RWPE2 (cell line): ENCODE measurements at regions not wholly inside any gene's neighbourhood (a gene's known extent, or its start where the extent isn't known, plus 50 kb on each side); places are given as distances from the start of the nearest gene placed in this dataset.
"Not testable (repeated sequence)": the region's sequence is repeated elsewhere in the genome, so short reads cannot be mapped to it uniquely, and the experiment has no call there.

ENCODE experiments used
- ATAC-seq: fragments of 200-7000 bp; cut with Tn5 transposase; 3 replicates; pipeline ENCODE4 v1.9.1; 2021; ENCODE audit warnings: low read depth
- DNase-seq: peaks from one replicate; pipeline ENCODE4 v3.0.0-alpha.2; 2020; ENCODE audit warnings: low spot score
- H3K27ac ChIP-seq: fragments of 450-650 bp; 2 replicates; pipeline ENCODE4 v1.5.1; 2017; ENCODE audit warnings: mild to moderate bottlenecking; ENCODE audit not compliant: poor library complexity, severe bottlenecking
- H3K27me3 ChIP-seq: fragments of 250-450 bp; sonication (Bioruptor Pico); 2 replicates; pipeline ENCODE4 v1.5.1; 2021; ENCODE audit warnings: mild to moderate bottlenecking, moderate library complexity; ENCODE audit not compliant: insufficient read depth, poor library complexity, severe bottlenecking
- H3K36me3 ChIP-seq: fragments of 250-450 bp; sonication (Bioruptor Pico); 2 replicates; pipeline ENCODE4 v1.5.1; 2020; ENCODE audit warnings: low read depth, mild to moderate bottlenecking, moderate library complexity
- H3K4me1 ChIP-seq: fragments of 250-450 bp; sonication (Bioruptor Pico); 2 replicates; pipeline ENCODE4 v1.5.1; 2021; ENCODE audit warnings: mild to moderate bottlenecking, moderate library complexity; ENCODE audit not compliant: insufficient read depth, poor library complexity, severe bottlenecking
- H3K4me3 ChIP-seq: fragments of 250-450 bp; sonication (Bioruptor Pico); 2 replicates; pipeline ENCODE4 v1.5.1; 2021; ENCODE audit warnings: mild to moderate bottlenecking, moderate library complexity; ENCODE audit not compliant: severe bottlenecking
- H3K9me3 ChIP-seq: fragments of 250-450 bp; sonication (Bioruptor Pico); 2 replicates; pipeline ENCODE4 v1.5.1; 2021; ENCODE audit warnings: mild to moderate bottlenecking, moderate library complexity; ENCODE audit not compliant: severe bottlenecking
- TF ChIP-seq, protein P1 (sequence below): fragments of 450-650 bp; IDR thresholded peaks from one replicate; pipeline ENCODE4 v1.5.1; 2017; ENCODE audit warnings: mild to moderate bottlenecking, moderate library complexity; ENCODE audit not compliant: poor library complexity, severe bottlenecking

DNA sequence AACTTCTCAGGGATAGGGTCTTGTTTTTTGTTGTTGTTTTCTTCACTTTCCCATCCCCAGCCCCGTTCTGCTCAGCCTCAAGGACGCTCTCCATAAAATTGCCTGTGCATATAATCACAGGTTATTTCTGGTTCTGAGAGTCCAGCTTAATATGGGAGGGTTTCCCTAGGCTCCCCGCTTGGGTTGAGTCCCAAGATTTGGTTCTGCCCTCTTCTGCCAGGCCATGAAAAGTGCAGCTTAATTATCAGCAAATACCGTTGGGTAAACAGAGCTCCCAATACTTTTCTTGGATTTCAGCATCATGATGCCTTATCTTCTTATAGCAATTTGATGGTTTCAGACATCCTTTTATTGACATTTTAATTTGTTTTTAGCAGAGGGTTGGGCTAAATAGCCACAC, 75.6 kb downstream of the GRIN2B start:
- DNase-seq (no peak), ATAC-seq (no peak)
- TF ChIP-seq, protein P1, sequence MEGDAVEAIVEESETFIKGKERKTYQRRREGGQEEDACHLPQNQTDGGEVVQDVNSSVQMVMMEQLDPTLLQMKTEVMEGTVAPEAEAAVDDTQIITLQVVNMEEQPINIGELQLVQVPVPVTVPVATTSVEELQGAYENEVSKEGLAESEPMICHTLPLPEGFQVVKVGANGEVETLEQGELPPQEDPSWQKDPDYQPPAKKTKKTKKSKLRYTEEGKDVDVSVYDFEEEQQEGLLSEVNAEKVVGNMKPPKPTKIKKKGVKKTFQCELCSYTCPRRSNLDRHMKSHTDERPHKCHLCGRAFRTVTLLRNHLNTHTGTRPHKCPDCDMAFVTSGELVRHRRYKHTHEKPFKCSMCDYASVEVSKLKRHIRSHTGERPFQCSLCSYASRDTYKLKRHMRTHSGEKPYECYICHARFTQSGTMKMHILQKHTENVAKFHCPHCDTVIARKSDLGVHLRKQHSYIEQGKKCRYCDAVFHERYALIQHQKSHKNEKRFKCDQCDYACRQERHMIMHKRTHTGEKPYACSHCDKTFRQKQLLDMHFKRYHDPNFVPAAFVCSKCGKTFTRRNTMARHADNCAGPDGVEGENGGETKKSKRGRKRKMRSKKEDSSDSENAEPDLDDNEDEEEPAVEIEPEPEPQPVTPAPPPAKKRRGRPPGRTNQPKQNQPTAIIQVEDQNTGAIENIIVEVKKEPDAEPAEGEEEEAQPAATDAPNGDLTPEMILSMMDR: no peak
- no peaks in the 10 kb centered on the region for H3K9me3 ChIP-seq
- no peak overlapping the region for H3K4me3 ChIP-seq
- no peaks in the 10 kb centered on the region for H3K36me3 ChIP-seq
- no peaks in the 10 kb centered on the region for H3K4me1 ChIP-seq
- H3K27me3 ChIP-seq: no peaks in the 10 kb centered on the region
- no peak overlapping the region for H3K27ac ChIP-seq

DNA sequence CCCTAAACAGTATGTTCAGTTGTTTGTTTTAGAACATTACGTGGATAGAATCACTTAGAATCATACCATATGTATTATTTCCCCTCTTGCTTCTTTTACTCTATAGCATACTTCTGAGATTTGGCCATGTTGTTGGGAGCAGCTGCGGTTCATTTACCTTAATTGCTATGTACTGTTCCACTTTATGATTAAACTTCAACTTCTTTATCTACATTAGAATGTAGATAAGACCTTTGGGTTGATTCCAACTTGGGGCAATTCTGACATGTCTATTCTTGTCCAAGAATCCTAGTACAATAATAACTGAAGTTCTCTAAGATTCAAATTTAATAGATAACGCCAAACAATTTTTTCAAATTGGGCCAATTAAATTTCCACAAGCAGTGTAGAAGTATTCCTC, 80.7 kb downstream of the GRIN2B start:
- H3K9me3 ChIP-seq: no peaks in the 10 kb centered on the region
- no peak for ATAC-seq
- TF ChIP-seq, protein P1: no peak

DNA sequence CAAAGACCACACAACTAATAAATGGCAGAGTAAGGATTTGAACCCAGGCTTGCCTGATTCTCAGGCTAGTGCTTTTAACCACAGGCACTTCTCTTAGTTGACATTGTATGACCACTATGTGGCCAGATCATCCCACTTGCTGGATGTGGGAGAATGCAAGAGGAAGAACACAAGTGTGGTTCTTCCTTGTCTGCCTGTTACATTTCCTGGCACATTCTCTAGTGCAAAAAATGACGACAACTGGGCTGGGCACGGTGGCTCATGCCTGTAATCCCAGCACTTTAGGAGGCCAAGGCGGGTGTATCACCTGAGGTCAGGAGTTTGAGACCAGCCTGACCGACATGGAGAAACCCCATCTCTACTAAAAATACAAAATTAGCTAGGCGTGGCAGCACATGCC, 83.0 kb downstream of the GRIN2B start:
- not testable (repeated sequence) for H3K36me3 ChIP-seq, H3K27me3 ChIP-seq, H3K27ac ChIP-seq, ATAC-seq, H3K4me1 ChIP-seq, H3K9me3 ChIP-seq, DNase-seq, H3K4me3 ChIP-seq

More for the DNA sequence above, 80.7 kb downstream of the GRIN2B start:
- Histone ChIP-seq H3K4me1 (no peaks in the 10 kb centered on the region), H3K4me3 (no peak overlapping the region), H3K27me3 (no peaks in the 10 kb centered on the region), H3K27ac (no peak overlapping the region), H3K36me3 (no peaks in the 10 kb centered on the region)
- no peak for DNase-seq

DNA sequence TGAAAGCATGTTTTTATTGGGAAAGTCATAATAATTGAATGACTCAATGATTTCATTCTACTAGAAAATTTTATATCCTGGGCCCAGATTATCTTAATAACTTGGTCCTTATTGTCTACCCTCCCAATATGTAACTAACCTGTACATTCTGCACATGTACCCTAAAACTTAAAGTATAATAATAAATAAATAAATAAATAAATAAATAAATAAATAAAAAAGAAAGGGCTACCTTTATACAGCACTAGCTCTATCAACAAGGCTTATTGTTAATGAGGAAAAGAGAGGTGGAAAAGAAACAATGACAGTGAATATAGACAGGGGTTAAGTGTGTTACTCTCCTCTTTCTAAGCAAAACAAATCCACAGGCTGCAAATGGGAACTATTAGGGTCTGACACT, 83.6 kb downstream of the GRIN2B start:
- Histone ChIP-seq H3K36me3 (no peaks in the 10 kb centered on the region), H3K27me3 (no peaks in the 10 kb centered on the region), H3K27ac (no peak overlapping the region), H3K4me1 (no peaks in the 10 kb centered on the region), H3K4me3 (no peak overlapping the region), H3K9me3 (no peaks in the 10 kb centered on the region)
- no peak for ATAC-seq
- TF ChIP-seq, protein P1: no peak
- no peak for DNase-seq

DNA sequence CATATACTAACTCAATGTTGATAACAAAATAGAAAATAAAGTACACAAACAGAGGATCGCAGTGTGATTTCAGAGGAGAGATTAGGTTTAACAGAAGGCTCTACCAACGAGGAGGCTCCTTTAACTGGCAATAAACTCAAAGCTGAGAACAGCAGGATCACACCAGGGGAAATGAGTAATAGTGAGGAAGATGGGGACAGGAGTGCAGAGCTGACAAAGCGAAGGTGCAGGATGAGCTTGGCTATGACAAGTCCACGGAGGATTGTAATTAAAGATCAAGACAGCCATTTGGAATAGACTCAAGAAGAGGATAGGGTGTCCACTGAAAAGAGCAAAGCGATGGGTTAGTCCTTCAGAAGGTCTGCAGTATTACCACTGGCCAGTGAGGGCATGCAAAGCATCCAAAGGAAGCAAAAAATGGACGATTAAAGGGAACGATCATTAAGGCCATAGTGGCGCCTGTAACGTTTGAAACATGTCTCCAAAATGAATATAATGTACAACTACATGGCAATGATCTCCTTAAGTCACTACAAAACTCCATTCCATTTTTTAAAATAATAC, 85.3 kb downstream of the GRIN2B start:
- H3K27me3 ChIP-seq: no peaks in the 10 kb centered on the region
- ATAC-seq: no peak
- TF ChIP-seq, protein P1: no peak
- no peaks in the 10 kb centered on the region for H3K36me3 ChIP-seq
- H3K9me3 ChIP-seq: no peaks in the 10 kb centered on the region
- no peak overlapping the region for H3K27ac ChIP-seq
- H3K4me1 ChIP-seq: no peaks in the 10 kb centered on the region
- no peak for DNase-seq
- no peak overlapping the region for H3K4me3 ChIP-seq
